ENCODE measurements at regions not wholly inside any gene's neighbourhood (a gene's known extent, or its start where the extent isn't known, plus 50 kb on each side); places are given as distances from the start of the nearest gene placed in this dataset.

- DNase-seq (ENCODE audit: low read depth): no peak
- H3K4me3 ChIP-seq (ENCODE audit: low read depth, low read length): no peak overlapping the region
- TF ChIP-seq CTCF (IDR thresholded peaks at IDR 0.05; ENCODE audit: control insufficient read depth, extremely low read depth, insufficient read depth): no peak
Measured at GRCh38 chr4:10809905-10810304, 125.3 kb upstream of the CLNK start.

- no peak for TF ChIP-seq CTCF (IDR thresholded peaks at IDR 0.05; ENCODE audit: control insufficient read depth, extremely low read depth, insufficient read depth)
- peak; percentile 71 for DNase-seq (ENCODE audit: low read depth)
- no peak overlapping the region for H3K4me3 ChIP-seq (ENCODE audit: low read depth, low read length)
Measured at GRCh38 chr4:10808591-10808990, 124.0 kb upstream of the CLNK start.

GRCh38 chr4:10806953-10807645, 122.5 kb upstream of the CLNK start:
- TF ChIP-seq CTCF (IDR thresholded peaks at IDR 0.05; ENCODE audit: control insufficient read depth, extremely low read depth, insufficient read depth): no peak
- DNase-seq (ENCODE audit: low read depth): no peak
- no peak overlapping the region for H3K4me3 ChIP-seq (ENCODE audit: low read depth, low read length)

- no peak for TF ChIP-seq CTCF (IDR thresholded peaks at IDR 0.05; ENCODE audit: control insufficient read depth, extremely low read depth, insufficient read depth)
- no peak for DNase-seq (ENCODE audit: low read depth)
- no peak overlapping the region for H3K4me3 ChIP-seq (ENCODE audit: low read depth, low read length)
Measured at GRCh38 chr4:10803713-10804343, 119.3 kb upstream of the CLNK start.

GRCh38 chr4:10787365-10787764, 102.8 kb upstream of the CLNK start:
- TF ChIP-seq CTCF (IDR thresholded peaks at IDR 0.05; ENCODE audit: control insufficient read depth, extremely low read depth, insufficient read depth): no peak
- DNase-seq (ENCODE audit: low read depth): no peak
- no peak overlapping the region for H3K4me3 ChIP-seq (ENCODE audit: low read depth, low read length)

GRCh38 chr4:10784621-10785020, 100.1 kb upstream of the CLNK start:
- no peak for DNase-seq (ENCODE audit: low read depth)
- H3K4me3 ChIP-seq (ENCODE audit: low read depth, low read length): no peak overlapping the region
- no peak for TF ChIP-seq CTCF (IDR thresholded peaks at IDR 0.05; ENCODE audit: control insufficient read depth, extremely low read depth, insufficient read depth)

GRCh38 chr4:10783351-10783750, 98.8 kb upstream of the CLNK start:
- no peak overlapping the region for H3K4me3 ChIP-seq (ENCODE audit: low read depth, low read length)
- TF ChIP-seq CTCF (IDR thresholded peaks at IDR 0.05; ENCODE audit: control insufficient read depth, extremely low read depth, insufficient read depth): no peak
- no peak for DNase-seq (ENCODE audit: low read depth)

Measured in LNCaP clone FGC (cell line).